Neural progenitor cell (in vitro differentiated cells): ENCODE measurements at regions not wholly inside any gene's neighbourhood (a gene's known extent, or its start where the extent isn't known, plus 50 kb on each side); places are given as distances from the start of the nearest gene placed in this dataset.

Source experiments
- CTCF ChIP-seq: fragments of 200-600 bp; sonication (generic); IDR thresholded peaks from 2 replicates; pipeline ENCODE4 v1.5.1; 2017; ENCODE audit warnings: antibody characterized with exemption, mild to moderate bottlenecking
- EZH2 ChIP-seq: fragments of 200-600 bp; sonication (generic); IDR thresholded peaks from 2 replicates; pipeline ENCODE4 v1.6.1; 2017; ENCODE audit warnings: antibody characterized with exemption, mild to moderate bottlenecking, moderate library complexity

GRCh38 chr4:158962393-158962792, 140.5 kb upstream of the RAPGEF2 start:
- TF ChIP-seq CTCF (no peak), EZH2 (no peak)
